Urothelium cell line (cell line): ENCODE measurements at regions not wholly inside any gene's neighbourhood (a gene's known extent, or its start where the extent isn't known, plus 50 kb on each side); places are given as distances from the start of the nearest gene placed in this dataset.

Experiments
- DNase-seq: peaks from one replicate; pipeline ENCODE4 v3.0.0; 2011; ENCODE audit warnings: low spot score, mixed read lengths
- FAIRE-seq: peaks from 2 replicates; lab custom pipeline; 2011; peaks lifted over from hg19 to GRCh38; lab: Jason Lieb, UNC

DNA sequence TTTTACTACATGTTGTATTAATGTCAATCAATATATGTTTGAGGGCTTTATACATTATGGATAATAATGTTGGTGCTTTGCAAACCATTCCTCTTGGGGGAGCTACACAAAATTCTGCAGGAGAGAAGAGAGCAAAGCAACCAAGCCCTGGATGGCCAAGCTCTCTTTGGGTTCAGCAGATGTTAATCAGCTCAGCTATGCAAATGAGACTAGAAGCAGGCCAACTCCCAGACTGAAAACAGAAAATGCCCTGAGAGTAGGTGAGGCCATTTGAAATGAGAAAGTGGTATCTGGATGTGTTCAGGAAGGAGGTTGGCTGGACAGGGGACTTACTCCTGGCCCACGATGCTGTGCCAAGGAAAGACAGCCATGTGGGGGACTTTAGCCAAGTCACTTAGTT is 387.0 kb downstream of the BCOR start:
- no peak for DNase-seq
- no peak for FAIRE-seq

DNA sequence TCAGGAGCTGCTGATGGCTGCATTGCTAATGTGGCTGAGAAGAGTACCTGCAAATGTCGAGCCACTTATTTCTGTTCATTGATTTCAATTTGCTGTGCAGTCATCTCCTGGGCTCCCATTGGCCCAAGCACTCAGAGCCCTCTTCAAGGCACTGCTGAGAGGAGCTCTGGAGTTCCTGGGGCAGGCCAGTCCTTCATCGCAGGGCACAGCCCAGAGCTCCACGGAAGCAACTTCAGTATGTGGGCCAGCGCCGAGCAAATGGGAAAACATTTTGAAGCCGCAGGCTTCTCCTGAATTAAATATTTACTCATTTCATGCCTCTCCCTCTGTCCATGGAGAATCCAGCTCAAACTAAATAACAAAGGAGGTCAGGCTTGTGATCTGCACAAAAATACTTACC is 383.3 kb downstream of the BCOR start:
- FAIRE-seq, result no peak
- DNase-seq, result no peak

DNA sequence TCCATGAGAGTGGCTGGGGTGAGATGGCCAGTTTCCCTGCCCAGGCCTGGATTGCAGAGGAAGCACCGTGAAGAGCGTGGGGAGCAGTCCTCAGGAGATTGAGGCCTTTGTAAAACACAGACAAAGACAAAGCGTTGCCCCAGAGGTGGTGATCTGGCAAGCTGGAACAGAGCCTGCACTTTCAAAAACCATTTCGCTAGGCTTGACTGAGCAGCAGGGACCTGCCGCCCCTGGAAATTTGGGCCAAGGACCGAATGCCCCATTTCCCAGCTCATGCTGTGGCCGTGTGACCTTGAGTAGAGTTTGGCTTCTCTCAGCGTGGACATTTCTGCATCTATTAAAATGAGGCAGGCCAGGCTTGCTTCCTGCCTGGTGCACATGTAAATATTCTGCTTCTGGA is 381.4 kb downstream of the BCOR start:
- no peak for FAIRE-seq
- no peak for DNase-seq

DNA sequence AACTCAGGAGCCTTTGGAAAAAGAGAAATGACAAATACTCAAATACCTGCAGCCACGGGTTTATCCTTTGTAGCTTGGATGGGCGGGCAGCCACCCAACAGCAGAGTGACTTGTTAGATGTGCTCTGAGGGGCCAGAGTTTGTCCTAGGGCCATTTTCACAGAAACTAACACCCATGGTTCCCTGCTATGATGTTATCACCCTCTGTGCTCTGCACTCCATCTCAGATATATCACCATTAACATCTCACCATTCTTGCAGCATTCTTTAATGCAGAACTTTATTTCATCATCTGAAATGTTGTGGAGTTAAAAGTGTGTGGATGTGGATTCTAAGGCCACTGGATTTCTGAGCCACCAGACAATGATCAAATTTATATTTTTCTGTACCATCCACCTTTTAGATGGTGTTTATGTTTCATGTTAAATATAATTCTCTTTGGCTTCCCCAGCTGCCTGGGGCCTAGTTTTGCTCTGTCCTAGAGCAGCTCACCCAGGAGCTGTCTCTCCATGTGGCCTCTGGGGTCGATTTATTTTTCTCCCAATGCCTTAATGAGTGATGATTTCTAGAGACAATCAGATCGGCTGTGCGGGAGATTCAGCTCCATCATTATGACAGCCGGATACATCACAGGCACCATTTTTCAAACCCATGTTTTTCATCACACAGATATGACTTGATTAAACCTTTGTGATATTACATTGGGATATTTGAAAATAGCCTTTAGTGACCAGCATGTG is 380.8 kb downstream of the BCOR start:
- DNase-seq, result no peak
- no peak for FAIRE-seq

DNA sequence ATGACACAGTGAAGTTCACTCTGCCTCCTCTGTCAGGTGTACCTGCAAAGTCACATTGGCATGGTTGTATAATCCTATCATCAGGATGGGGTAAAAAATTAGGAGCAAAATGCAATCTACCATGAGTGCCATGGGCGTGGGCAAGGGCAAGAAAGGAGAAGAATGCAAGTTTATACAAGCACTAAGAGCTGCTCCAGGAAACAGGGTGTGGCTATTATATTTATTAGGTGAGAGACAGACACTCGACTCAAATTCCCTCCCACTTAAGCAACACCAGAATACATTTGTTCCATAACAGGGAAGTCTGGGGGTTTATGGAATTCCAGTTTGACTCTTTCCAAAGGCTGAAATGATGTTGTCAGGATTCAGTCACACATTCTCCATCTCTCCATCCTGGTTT is 378.8 kb downstream of the BCOR start:
- FAIRE-seq (no peak), DNase-seq (no peak)

DNA sequence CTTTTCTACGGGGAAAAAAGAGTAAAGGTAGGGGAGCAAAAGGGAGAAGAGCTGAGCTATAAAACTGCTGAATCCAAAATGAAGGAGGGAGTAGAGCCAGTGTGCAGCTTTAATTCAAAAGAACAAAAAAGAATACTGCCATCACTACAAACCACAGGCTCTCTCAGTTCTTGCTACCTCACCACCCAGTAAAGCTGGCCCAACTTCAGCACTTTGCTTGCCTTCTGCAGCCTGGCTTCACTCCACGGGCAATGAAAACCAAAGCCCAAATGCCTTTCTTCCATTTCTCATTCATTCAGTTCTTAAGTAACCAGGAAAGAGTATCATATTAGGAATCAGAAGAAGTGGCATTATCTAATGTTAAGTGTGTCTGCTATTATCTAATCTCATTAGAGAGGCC is 376.8 kb downstream of the BCOR start:
- DNase-seq, result no peak
- FAIRE-seq, result no peak

DNA sequence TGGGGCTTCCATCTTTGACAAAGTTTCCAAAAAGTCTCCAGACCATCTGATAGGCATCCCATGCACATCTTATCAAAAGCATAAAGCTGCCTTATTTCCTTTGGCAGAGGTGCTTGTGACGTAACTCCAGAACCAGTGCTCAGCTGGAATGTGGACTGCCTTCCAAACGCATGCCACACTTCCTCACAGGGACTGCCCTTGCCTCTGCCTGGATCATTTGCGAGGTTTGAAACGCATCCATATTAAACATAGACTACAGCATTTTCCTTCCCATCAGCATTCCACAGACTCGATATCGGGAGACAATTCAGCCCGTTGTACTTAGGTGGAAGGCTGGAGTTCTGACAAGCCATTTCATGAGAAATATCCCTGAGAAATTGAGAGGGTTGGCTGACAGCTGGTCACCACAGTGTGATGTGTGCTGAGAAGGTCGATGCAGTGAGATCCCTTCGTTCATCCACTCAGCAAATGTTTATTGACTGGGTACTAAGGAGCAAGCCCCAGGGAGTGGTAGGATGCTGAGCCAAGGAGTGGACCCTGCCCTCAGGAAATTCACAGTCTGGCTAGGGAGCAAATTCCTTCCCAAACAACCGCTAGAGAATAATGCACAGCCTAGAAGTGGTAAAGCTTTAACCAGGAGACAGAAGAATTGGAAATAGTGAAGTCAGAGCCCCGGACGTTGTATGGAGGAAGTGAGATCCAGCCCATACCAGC is 376.0 kb downstream of the BCOR start:
- no peak for FAIRE-seq
- DNase-seq, result no peak

DNA sequence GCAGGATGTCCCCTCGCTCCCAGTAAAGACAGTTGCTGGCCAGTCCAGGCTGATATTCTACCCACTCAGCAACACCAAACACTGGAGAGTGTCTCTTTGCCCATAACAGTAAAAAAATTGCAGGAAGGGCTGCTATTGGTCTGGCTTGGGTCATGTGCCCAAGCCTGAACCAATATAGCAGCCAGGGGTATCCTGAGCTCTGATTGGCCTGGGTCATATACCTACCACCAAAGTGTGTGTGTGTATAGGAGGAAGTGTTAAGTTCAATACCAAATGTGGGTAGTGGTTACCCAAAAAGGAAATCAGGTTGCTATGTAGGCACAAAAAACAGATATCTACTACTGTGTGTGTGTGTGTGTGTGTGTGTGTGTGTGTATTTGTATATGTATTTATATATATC is 373.2 kb downstream of the BCOR start:
- no peak for DNase-seq
- no peak for FAIRE-seq

DNA sequence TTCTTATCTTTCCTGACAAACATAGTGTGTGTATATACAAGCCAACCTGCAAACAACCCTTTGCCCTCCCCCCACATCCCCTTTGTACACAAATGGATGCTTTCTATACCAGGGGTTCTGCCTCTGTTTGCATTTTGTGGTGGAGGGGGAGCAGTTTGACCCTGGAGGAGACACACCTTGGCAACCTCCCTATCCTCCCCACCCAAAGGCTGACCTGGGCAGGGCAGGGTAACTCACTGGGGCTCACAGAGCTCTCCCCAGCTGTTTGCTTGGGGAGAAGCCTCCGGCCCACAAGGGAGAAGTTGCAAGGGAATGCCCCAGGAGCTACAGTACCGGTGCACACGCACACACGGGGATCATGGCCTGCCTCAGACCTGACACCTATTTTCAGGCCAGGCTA is 372.6 kb downstream of the BCOR start:
- DNase-seq, result no peak
- FAIRE-seq, result no peak

DNA sequence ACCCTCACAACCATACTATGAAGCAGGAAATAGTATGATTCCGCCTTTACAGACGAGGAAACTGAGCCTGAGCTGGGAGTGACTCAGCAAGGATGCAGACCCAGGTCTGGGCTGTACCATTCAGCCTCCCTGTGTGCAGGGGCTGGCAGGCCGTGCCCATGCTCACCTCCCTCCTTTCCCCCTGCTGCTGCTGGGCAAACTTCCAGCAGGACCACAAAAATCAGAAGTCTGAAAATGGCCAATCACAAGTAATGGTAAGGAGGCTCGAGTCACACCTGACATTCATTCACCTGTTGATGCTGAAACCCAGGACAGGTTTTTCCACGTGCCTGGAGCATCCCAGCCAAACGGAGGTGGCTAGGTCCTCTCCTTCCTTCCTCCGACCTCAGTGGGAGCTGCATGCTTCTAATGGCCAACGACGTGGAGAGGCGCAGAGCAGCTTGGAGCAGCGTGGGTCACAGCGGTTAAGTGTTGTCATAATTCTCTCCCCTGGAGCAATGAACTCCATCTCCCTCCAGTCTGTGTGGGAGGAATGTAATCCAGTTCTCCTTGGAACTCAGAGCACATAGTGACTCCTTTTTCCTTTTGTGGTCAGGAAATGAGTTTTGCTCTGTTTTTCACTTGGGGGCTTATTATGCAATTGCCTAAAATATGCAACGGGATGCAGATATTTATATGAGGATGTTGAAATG is 371.7 kb downstream of the BCOR start:
- peak; percentile 15 for DNase-seq
- no peak for FAIRE-seq

DNA sequence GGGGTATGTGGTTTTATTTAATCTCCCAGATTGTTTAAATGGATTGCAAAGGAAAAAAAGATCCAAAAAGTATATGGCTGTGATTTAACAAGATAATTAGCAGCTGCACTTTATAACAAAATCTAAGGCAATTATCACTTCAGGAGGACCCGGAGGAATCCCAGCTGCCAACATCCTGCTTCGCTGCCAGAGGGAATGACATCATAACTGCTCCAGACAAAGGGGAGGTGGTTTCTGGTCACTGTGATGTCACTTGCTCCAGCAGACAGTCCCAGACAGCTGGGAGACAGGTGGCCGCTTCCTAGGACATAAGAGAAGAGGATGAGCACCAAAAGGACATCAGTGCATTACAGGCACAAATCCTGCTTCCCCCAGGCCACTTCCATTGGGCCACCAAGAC is 371.0 kb downstream of the BCOR start:
- peak; percentile 53 for DNase-seq

DNA sequence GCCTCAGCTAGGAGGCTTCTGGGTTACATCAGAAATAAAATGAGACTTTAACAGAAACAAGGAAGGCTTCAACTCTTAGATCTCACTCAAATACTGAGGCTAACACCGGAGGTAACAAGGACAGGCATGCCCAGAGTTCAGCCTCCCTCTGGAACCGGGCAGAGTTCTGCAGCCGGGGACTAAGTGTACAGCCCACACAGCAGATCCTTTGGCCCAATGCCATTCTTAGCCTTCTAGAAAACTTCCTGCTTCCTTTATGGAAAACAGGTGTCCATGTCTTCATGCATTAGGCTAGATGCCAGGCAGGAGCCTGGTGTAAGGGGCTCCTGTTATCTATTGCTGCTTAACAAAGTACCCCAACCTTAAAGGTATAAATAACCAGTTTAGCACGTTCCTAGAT is 369.7 kb downstream of the BCOR start:
- DNase-seq (no peak), FAIRE-seq (no peak)

More for the DNA sequence above, 371.0 kb downstream of the BCOR start:
- FAIRE-seq, result no peak

DNA sequence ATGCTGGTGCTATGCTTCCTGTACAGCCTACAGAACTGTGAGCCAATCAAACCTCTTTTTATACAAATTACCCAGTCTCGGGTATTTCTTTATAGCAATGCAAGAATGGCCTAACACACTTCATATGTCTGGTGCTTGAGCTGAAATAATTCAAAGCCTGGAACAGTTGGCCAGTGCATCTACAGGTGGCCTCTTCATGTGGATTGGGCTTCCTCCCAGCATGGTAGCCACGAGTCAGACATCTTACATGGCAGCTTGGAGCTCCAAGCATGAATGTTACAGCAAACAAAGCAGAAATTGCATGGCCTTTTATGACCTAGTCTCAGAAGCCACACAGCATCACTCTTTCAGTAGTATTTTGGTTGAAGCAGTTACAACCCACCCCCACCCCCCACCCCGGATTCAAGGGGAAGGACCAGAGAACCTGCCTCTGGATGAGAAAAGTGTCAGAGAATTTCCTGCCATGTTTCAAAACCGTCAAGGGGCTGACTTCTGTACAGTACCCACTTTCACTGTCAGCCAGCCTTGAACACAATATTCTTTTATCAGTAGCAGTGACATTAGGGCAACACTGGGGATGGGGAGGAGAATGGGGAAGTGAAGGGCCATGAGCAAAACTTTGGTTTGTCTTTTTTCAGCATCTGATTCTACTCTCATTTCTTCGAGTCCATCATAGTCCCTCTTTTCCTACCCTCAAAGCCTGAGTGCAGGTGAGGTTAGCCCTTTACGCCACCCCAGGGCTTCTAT is 368.7 kb downstream of the BCOR start:
- FAIRE-seq (no peak), DNase-seq (no peak)

DNA sequence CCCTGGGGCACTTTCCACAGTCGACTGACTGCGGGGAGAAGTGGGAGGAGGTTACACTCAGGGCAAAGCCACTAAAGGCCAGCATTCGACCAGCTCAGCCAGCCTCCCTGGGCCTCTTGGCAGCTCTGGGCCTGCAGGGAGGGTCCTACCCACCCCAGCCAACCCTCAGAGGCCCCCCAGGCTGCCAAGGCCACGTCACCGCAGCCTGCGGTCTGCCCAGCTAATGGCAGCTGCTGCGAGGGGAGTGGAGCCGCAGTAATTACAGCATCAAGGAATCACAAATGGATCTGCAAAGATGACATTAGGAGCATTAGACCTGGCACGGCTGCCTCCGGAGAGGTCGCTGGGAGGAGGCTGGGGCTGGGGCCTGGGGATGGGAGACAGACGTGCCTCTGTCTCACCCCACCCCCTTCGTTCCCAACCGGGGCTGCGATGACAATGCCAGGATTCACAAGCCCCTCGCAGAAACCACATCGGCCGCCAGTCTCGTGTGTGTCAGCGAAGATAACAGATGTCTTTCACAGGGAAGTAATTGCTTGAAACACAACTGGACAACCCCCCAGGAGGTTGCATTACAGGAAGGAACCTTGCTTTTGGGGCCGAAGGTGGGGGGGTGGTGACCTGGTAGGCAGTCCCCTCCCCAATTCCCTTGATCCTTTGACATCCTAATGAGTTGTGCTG is 367.6 kb downstream of the BCOR start:
- DNase-seq (peak; percentile 50), FAIRE-seq (no peak)

DNA sequence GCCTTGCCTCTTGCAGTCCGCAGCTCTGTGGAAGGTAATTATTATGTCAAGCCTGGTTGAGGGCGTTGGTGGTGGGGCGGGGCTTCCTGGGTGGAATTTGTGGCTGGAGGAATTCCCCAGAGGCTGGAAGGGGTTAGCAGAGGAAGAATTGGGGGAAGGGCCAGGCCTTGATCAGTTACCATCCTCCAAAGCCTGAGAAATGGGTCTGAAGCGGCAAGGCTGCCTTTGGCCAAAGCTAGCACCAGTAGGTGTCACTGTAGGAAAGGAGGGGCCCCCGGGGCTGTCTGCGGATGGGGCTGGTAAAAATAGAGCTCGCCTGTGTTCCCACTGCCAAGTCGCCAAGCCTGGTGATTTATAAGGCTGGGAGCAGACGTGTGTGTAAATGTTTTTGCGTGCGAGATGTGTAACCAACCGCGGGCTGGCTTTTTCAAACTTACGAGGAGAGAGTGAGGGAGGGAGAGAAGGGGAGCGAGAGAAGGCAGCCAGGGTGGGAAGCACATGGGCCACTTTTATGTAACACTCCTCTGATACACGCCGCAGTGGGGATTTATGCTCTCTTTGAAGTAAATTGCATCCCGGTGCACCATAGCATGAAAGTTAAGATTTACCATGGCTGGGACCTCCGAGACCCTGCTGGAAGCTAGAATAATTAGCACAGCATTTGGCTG is 367.0 kb downstream of the BCOR start:
- no peak for FAIRE-seq
- peak; percentile 79 for DNase-seq

DNA sequence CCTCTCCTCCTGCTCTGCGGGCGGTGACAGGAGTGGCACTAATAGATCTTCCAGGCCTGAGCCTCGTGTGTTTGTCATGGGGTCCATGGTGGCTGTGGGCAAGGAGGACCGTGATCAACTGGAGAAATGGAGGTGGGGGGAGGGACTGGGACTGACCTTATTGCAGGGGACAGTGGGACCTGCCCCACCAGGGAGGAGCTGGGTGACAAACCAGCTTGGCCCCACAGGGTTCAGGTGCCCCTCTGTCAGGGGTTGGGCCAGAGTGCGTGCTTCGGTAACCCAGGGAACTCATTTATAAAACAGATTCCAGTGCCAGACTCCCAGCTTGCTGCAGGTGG is 366.5 kb downstream of the BCOR start:
- DNase-seq, result no peak
- FAIRE-seq, result no peak

DNA sequence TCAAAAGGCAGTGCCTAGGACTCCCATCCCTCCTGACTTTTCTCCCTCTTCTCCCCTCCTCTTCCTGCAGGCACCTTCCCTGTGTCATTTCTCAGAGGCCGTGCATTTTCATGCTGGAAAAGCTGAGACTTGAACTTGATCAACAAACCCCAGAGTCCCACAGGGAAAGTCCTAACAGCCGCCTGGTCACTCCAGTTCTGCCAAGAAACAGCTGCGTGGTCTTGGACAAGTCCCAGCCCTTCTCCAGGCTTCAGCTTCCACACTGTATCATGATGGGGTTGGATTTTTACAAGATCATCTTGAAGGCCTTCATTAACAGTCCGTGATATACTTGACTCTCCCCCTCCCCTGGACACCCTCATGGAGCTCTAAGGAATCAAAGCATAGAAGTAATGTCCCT is 366.0 kb downstream of the BCOR start:
- DNase-seq (no peak), FAIRE-seq (no peak)

DNA sequence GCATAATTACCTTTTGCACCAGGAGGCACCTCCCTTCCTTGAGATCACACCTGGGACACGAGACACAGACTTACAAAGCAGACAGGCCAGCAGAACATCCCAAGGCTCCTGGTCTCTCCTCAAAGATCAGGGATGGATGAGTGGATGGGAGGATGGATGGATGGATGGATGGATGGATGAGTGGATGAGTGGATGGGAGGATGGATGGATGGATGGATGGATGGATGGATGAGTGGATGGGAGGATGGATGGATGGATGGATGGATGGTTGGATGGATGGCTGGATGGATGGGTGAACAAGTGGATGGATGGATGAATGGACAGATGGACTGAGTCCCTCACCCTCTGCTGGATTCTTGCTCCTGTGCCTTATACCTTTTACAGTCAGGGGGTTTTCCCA is 364.0 kb downstream of the BCOR start:
- no peak for DNase-seq
- no peak for FAIRE-seq

DNA sequence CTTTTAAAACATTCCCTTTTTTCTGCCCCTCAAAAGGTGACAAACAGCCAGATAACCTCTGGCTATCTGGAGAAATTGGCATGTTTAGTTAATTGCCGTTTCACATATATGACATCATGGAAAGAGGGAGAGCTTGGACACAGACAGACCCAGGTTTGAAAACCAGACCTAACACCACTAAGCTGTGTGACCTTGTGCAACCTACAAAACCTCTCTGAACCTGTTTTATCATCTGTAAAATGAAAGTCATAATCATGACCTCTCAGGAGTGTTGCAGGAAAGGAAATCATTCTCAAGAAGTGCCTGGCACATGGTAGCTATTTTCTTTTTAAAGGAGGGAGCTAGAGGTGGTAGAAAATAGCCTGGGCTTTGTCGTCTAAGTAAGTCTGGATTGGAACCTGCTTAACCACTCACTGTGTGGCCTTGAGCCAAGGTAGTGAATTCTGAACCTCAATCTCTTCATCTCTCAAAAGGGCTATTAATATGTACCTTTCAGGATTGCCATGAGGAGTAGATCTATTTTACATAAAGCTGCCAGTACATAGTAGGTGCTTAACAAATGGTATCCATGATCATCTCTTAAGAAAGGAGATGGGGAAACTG is 363.5 kb downstream of the BCOR start:
- FAIRE-seq (no peak), DNase-seq (no peak)
